HepG2 (cell line): ENCODE measurements at regions not wholly inside any gene's neighbourhood (a gene's known extent, or its start where the extent isn't known, plus 50 kb on each side); places are given as distances from the start of the nearest gene placed in this dataset.

Source experiments
- ATAC-seq: fragments of 200-7000 bp; cut with Tn5 transposase; 3 replicates; pipeline ENCODE4 v1.9.1; 2020; ENCODE audit warnings: mild to moderate bottlenecking, moderate library complexity
- BruUV-seq: library from RNA; stranded (reverse); fragments of 400-500 nt; replicated peaks from 2 replicates; lab custom pipeline; 2021; lab: Mats Ljungman, UMichigan
- CTCF ChIA-PET: fragments of 300-600 bp; formaldehyde crosslinking; extraction: SDS; loops from one replicate; lab custom pipeline; 2021; ENCODE audit warnings: low total read pairs, inconsistent platforms, low intra/inter-chr PET ratio; lab: Yijun Ruan, JAX
- POLR2A ChIA-PET: fragments of 350-600 bp; sonication (Branson Sonifier 250); formaldehyde crosslinking; loops from one replicate; lab custom pipeline; 2020; ENCODE audit warnings: antibody characterized with exemption, inconsistent platforms; lab: Yijun Ruan, JAX
- DNase-seq: peaks from one replicate; pipeline ENCODE4 v3.0.0-alpha.2; 2015; ENCODE audit warnings: low spot score
- FAIRE-seq: peaks from 3 replicates; lab custom pipeline; 2011; peaks lifted over from hg19 to GRCh38; lab: Jason Lieb, UNC
- H2AFZ ChIP-seq: one replicate; pipeline ENCODE4 v1.6.1; 2011; ENCODE audit warnings: low read length, inconsistent platforms
- H3K27ac ChIP-seq: fragments of 300-600 bp; 3 replicates; pipeline ENCODE4 v1.8.0; 2011; ENCODE audit warnings: mixed run types, mild to moderate bottlenecking, mixed read lengths, low read length, inconsistent platforms; ENCODE audit not compliant: insufficient read depth; ENCODE audit errors: extremely low read length
- H3K27me3 ChIP-seq, 2 experiments: fragments of 200-600 bp in 1 of 2; 2 replicates in 1 of 2; 3 replicates in 1 of 2; pipeline versions ENCODE4 v1.6.0 to v1.8.0; 2011; ENCODE audit warnings: low read length in 2 of 2, mild to moderate bottlenecking in 2 of 2, moderate library complexity in 2 of 2, inconsistent platforms in 1 of 2; ENCODE audit not compliant: insufficient read depth in 2 of 2, control insufficient read depth in 1 of 2
- H3K36me3 ChIP-seq, 2 experiments: fragments of 200-600 bp in 1 of 2; replicated peaks in 1 of 2; 2 replicates in 1 of 2; 3 replicates in 1 of 2; pipeline versions ENCODE4 v1.5.1 to v1.8.0; 2011; ENCODE audit warnings: low read length in 2 of 2, inconsistent platforms in 1 of 2; ENCODE audit not compliant: insufficient read depth in 2 of 2, control insufficient read depth in 1 of 2
- H3K4me1 ChIP-seq: 2 replicates; pipeline ENCODE4 v1.5.1; 2012; ENCODE audit warnings: low read length, inconsistent platforms; ENCODE audit not compliant: insufficient read depth
- H3K4me2 ChIP-seq: 2 replicates; pipeline ENCODE4 v1.6.0; 2011; ENCODE audit warnings: low read depth, low read length, inconsistent platforms
- H3K4me3 ChIP-seq, 3 experiments: fragments of 200-600 bp in 1 of 3; sonication (generic), shearing (Covaris generic) in 1 of 3; replicated peaks in 1 of 3; 2 replicates each; pipeline ENCODE4 v1.5.1; 2011 to 2016; ENCODE audit warnings: low read length in 3 of 3, inconsistent platforms in 2 of 3, low read depth in 2 of 3, mild to moderate bottlenecking in 2 of 3, control low read depth in 1 of 3, mixed read lengths in 1 of 3; ENCODE audit not compliant: insufficient read depth in 1 of 3
- H3K79me2 ChIP-seq: one replicate; pipeline ENCODE4 v1.6.1; 2011; ENCODE audit warnings: low read length, inconsistent platforms; ENCODE audit not compliant: insufficient read depth
- H3K9ac ChIP-seq: 2 replicates; pipeline ENCODE4 v1.6.0; 2011; ENCODE audit warnings: mild to moderate bottlenecking, low read depth, low read length, inconsistent platforms; ENCODE audit not compliant: insufficient read depth
- H3K9me3 ChIP-seq: 2 replicates; pipeline ENCODE4 v1.5.1; 2012; ENCODE audit warnings: mild to moderate bottlenecking, low read length
- H4K20me1 ChIP-seq: 2 replicates; pipeline ENCODE4 v1.6.0; 2011; ENCODE audit warnings: inconsistent platforms, mild to moderate bottlenecking, low read length, moderate library complexity; ENCODE audit not compliant: insufficient read depth
- IRF2 ChIP-seq: IDR thresholded peaks from 2 replicates; pipeline ENCODE4 v1.6.1; 2018; ENCODE audit warnings: missing genetic modification reagents, missing compliant biosample characterization
- KDM6A ChIP-seq: IDR thresholded peaks from 2 replicates; pipeline ENCODE4 v1.6.1; 2016; ENCODE audit warnings: low read depth
- MYPOP ChIP-seq: sonication (generic); formaldehyde crosslinking; IDR thresholded peaks from 2 replicates; pipeline ENCODE4 v1.8.1; 2023; ENCODE audit warnings: mild to moderate bottlenecking, moderate library complexity, missing genetic modification reagents
- NFE2 ChIP-seq: sonication (generic); formaldehyde crosslinking; IDR thresholded peaks from 2 replicates; pipeline ENCODE4 v1.4.0; 2020; ENCODE audit warnings: missing genetic modification reagents
- NFIB ChIP-seq: sonication (generic); formaldehyde crosslinking; IDR thresholded peaks from 2 replicates; pipeline ENCODE4 v1.9.0; 2021; ENCODE audit warnings: missing genetic modification reagents, mild to moderate bottlenecking, borderline replicate concordance
- NR1H2 ChIP-seq: sonication (generic); formaldehyde crosslinking; IDR thresholded peaks from 2 replicates; pipeline ENCODE4 v1.8.1; 2022; ENCODE audit warnings: low read depth, missing genetic modification reagents, borderline replicate concordance
- RBAK ChIP-seq: sonication (generic); formaldehyde crosslinking; IDR thresholded peaks from 2 replicates; pipeline ENCODE4 v1.5.1; 2020; ENCODE audit warnings: mild to moderate bottlenecking, missing genetic modification reagents
- SMARCE1 ChIP-seq: fragments of 450-650 bp; IDR thresholded peaks from 2 replicates; pipeline ENCODE4 v1.6.1; 2017; ENCODE audit warnings: borderline replicate concordance
- SNAI1 ChIP-seq: sonication (generic); formaldehyde crosslinking; IDR thresholded peaks from 2 replicates; pipeline ENCODE4 v1.5.0; 2020; ENCODE audit warnings: mild to moderate bottlenecking, missing genetic modification reagents, borderline replicate concordance
- U2AF2 ChIP-seq: fragments of 200-400 bp; formaldehyde crosslinking; IDR thresholded peaks from 2 replicates; pipeline ENCODE4 v1.6.1; 2017; ENCODE audit warnings: low read depth, mild to moderate bottlenecking, low read length
- ZBTB44 ChIP-seq: sonication (generic); formaldehyde crosslinking; IDR thresholded peaks from 2 replicates; pipeline ENCODE4 v1.4.0; 2020; ENCODE audit warnings: missing genetic modification reagents
- ZNF484 ChIP-seq: sonication (generic); formaldehyde crosslinking; IDR thresholded peaks from 2 replicates; pipeline ENCODE4 v1.5.1; 2020; ENCODE audit warnings: mild to moderate bottlenecking, low read depth, missing genetic modification reagents, borderline replicate concordance
- ZNF780A ChIP-seq: sonication (generic); formaldehyde crosslinking; IDR thresholded peaks from 2 replicates; pipeline ENCODE4 v1.8.0; 2022; ENCODE audit warnings: mild to moderate bottlenecking, missing genetic modification reagents, moderate library complexity
- WGBS: methylation state at CpG from one replicate; pipeline ENCODE4 v1.1.6; 2017; ENCODE audit warnings: low lambda C conversion rate; 5-methylcytosine and 5-hydroxymethylcytosine counted together
- in situ Hi-C: cut with HindIII; loops from 2 replicates; pipeline ENCODE4 v1.10.0; 2017; ENCODE audit warnings: low pct_unique_long_range_greater_than_20kb; ENCODE audit not compliant: extremely low pct_ligation_motif_present
- intact Hi-C: fragments of 100-400 bp; cut with micrococcal nuclease; formaldehyde crosslinking; loops from one replicate; pipeline ENCODE4 v1.10.0; 2022; ENCODE audit not compliant: unreplicated experiment
- TF ChIP-seq, protein P1 (sequence below): sonication (generic); formaldehyde crosslinking; IDR thresholded peaks from 2 replicates; pipeline ENCODE4 v1.5.0; 2020; ENCODE audit warnings: mild to moderate bottlenecking, low read depth, missing genetic modification reagents, borderline replicate concordance
- TF ChIP-seq, protein P2 (sequence below): sonication (generic); formaldehyde crosslinking; IDR thresholded peaks from 2 replicates; pipeline ENCODE4 v1.5.0; 2020; ENCODE audit warnings: mild to moderate bottlenecking, missing genetic modification reagents

- no TSS peak for BruUV-seq
- H3K9me3 ChIP-seq = peaks cover 89% of the 10 kb centered on the region
- H3K79me2 ChIP-seq = no peaks in the 10 kb centered on the region
- no peak overlapping the region for H2AFZ ChIP-seq
- no peak overlapping the region for H3K4me3 ChIP-seq
- H3K36me3 ChIP-seq = no peaks in the 10 kb centered on the region
- no peak for TF ChIP-seq U2AF2
- no peak for TF ChIP-seq RBAK (CRISPR knock-in tag)
- no peak for TF ChIP-seq SNAI1 (CRISPR knock-in tag)
- no peak for ATAC-seq
- H3K9ac ChIP-seq = no peak overlapping the region
- H3K27me3 ChIP-seq = no peaks in the 10 kb centered on the region
- H3K4me1 ChIP-seq = no peaks in the 10 kb centered on the region
- no peaks in the 10 kb centered on the region for H4K20me1 ChIP-seq
- ChIA-PET POLR2A (no interaction called here), CTCF (no interaction called here)
- in situ Hi-C loops (no loop called here), intact Hi-C loops (no loop called here)
- no peak for DNase-seq
- no peak overlapping the region for H3K4me2 ChIP-seq
- WGBS = 4% methylated on average over 5 of the region's 5 CpGs
- H3K27ac ChIP-seq = no peak overlapping the region
- FAIRE-seq = no peak
Measured at GRCh38 chr21:24007592-24007991, 1599.7 kb downstream of the MRPL39 start.

- ATAC-seq (no peak), FAIRE-seq (no peak), DNase-seq (no peak)
- intact Hi-C loops = no loop called here
- Histone ChIP-seq H3K79me2 (no peaks in the 10 kb centered on the region), H3K4me3 (no peak overlapping the region), H3K27ac (no peak overlapping the region), H3K4me2 (no peak overlapping the region), H4K20me1 (no peaks in the 10 kb centered on the region), H2AFZ (no peak overlapping the region), H3K4me1 (no peaks in the 10 kb centered on the region), H3K36me3 (no peaks in the 10 kb centered on the region), H3K9ac (no peak overlapping the region), H3K27me3 (no peaks in the 10 kb centered on the region), H3K9me3 (peaks cover 86% of the 10 kb centered on the region)
- no TSS peak for BruUV-seq
- ChIA-PET POLR2A (no interaction called here), CTCF (no interaction called here)
- in situ Hi-C loops = no loop called here
- no peak for TF ChIP-seq NFIB
- TF ChIP-seq ZBTB44 (CRISPR knock-in tag) = no peak
- no peak for TF ChIP-seq ZNF484
- TF ChIP-seq IRF2 (CRISPR knock-in tag) = no peak
- TF ChIP-seq, protein P1, sequence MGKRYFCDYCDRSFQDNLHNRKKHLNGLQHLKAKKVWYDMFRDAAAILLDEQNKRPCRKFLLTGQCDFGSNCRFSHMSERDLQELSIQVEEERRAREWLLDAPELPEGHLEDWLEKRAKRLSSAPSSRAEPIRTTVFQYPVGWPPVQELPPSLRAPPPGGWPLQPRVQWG = no peak
- no peak for TF ChIP-seq NR1H2 (CRISPR knock-in tag)
- TF ChIP-seq KDM6A = no peak
- no peak for TF ChIP-seq ZNF780A (CRISPR knock-in tag)
- no peak for TF ChIP-seq SMARCE1
- TF ChIP-seq, protein P2, sequence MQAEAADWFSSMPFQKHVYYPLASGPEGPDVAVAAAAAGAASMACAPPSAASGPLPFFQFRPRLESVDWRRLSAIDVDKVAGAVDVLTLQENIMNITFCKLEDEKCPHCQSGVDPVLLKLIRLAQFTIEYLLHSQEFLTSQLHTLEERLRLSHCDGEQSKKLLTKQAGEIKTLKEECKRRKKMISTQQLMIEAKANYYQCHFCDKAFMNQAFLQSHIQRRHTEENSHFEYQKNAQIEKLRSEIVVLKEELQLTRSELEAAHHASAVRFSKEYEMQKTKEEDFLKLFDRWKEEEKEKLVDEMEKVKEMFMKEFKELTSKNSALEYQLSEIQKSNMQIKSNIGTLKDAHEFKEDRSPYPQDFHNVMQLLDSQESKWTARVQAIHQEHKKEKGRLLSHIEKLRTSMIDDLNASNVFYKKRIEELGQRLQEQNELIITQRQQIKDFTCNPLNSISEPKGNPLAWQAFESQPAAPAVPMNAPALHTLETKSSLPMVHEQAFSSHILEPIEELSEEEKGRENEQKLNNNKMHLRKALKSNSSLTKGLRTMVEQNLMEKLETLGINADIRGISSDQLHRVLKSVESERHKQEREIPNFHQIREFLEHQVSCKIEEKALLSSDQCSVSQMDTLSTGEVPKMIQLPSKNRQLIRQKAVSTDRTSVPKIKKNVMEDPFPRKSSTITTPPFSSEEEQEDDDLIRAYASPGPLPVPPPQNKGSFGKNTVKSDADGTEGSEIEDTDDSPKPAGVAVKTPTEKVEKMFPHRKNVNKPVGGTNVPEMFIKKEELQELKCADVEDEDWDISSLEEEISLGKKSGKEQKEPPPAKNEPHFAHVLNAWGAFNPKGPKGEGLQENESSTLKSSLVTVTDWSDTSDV (CRISPR knock-in tag) = no peak
- TF ChIP-seq MYPOP (CRISPR knock-in tag) = no peak
- no peak for TF ChIP-seq NFE2 (CRISPR knock-in tag)
Measured at GRCh38 chr21:23986987-23987386, 1620.3 kb downstream of the MRPL39 start.
